HEK293T (cell line): ENCODE measurements at regions not wholly inside any gene's neighbourhood (a gene's known extent, or its start where the extent isn't known, plus 50 kb on each side); places are given as distances from the start of the nearest gene placed in this dataset.

ENCODE experiments used
- CTCF ChIA-PET: fragments of 350-600 bp; formaldehyde crosslinking; extraction: SDS; loops from one replicate; lab custom pipeline; 2021; ENCODE audit warnings: antibody characterized with exemption, inconsistent platforms; lab: Yijun Ruan, JAX
- POLR2A ChIA-PET: fragments of 350-600 bp; formaldehyde crosslinking; extraction: SDS; loops from one replicate; lab custom pipeline; 2020; ENCODE audit warnings: antibody characterized with exemption, inconsistent platforms; lab: Yijun Ruan, JAX
- DNase-seq: peaks from one replicate; pipeline ENCODE4 v3.0.0; 2012; ENCODE audit warnings: mixed read lengths; ENCODE audit errors: extremely low spot score
- ARNT ChIP-seq: fragments of 450-650 bp; IDR thresholded peaks from 2 replicates; pipeline ENCODE4 v1.6.1; 2017; ENCODE audit warnings: mild to moderate bottlenecking
- BHLHE40 ChIP-seq: fragments of 450-650 bp; IDR thresholded peaks from 2 replicates; pipeline ENCODE4 v1.6.1; 2016; ENCODE audit warnings: mild to moderate bottlenecking, moderate library complexity, borderline replicate concordance
- CTBP1 ChIP-seq: fragments of 450-650 bp; IDR thresholded peaks from 2 replicates; pipeline ENCODE4 v1.6.1; 2016; ENCODE audit warnings: borderline replicate concordance
- ELF4 ChIP-seq: fragments of 450-650 bp; IDR thresholded peaks from 2 replicates; pipeline ENCODE4 v1.6.1; 2017; ENCODE audit warnings: antibody characterized with exemption
- FOXA1 ChIP-seq: fragments of 450-650 bp; IDR thresholded peaks from 2 replicates; pipeline ENCODE4 v1.6.1; 2016; ENCODE audit warnings: mild to moderate bottlenecking
- FOXK2 ChIP-seq: fragments of 450-650 bp; IDR thresholded peaks from 2 replicates; pipeline ENCODE4 v1.6.1; 2016; ENCODE audit warnings: mild to moderate bottlenecking
- FOXM1 ChIP-seq: fragments of 450-650 bp; IDR thresholded peaks from 2 replicates; pipeline ENCODE4 v1.6.1; 2017; ENCODE audit warnings: mild to moderate bottlenecking, borderline replicate concordance
- HDGF ChIP-seq: fragments of 450-650 bp; IDR thresholded peaks from 2 replicates; pipeline ENCODE4 v1.6.1; 2017; ENCODE audit warnings: antibody characterized with exemption, borderline replicate concordance
- L3MBTL2 ChIP-seq: fragments of 450-650 bp; conservative IDR thresholded peaks from 2 replicates; pipeline ENCODE4 v1.6.1; 2016; ENCODE audit warnings: mild to moderate bottlenecking
- LEF1 ChIP-seq: fragments of 450-650 bp; IDR thresholded peaks from 2 replicates; pipeline ENCODE4 v1.6.1; 2017; ENCODE audit warnings: mild to moderate bottlenecking, borderline replicate concordance
- NFRKB ChIP-seq: fragments of 450-650 bp; IDR thresholded peaks from 2 replicates; pipeline ENCODE4 v1.6.1; 2016; ENCODE audit warnings: mild to moderate bottlenecking, moderate library complexity
- SP1 ChIP-seq: fragments of 450-650 bp; IDR thresholded peaks from 2 replicates; pipeline ENCODE4 v1.6.1; 2017
- SUZ12 ChIP-seq: fragments of 450-650 bp; IDR thresholded peaks from 2 replicates; pipeline ENCODE4 v1.6.1; 2016; ENCODE audit warnings: mild to moderate bottlenecking
- TARDBP ChIP-seq: fragments of 450-650 bp; IDR thresholded peaks from 2 replicates; pipeline ENCODE4 v1.6.1; 2016
- ZNF384 ChIP-seq: fragments of 450-650 bp; IDR thresholded peaks from 2 replicates; pipeline ENCODE4 v1.6.1; 2016
- TF ChIP-seq, protein P1 (sequence below): fragments of 450-650 bp; IDR thresholded peaks from 2 replicates; pipeline ENCODE4 v1.6.1; 2016

DNA sequence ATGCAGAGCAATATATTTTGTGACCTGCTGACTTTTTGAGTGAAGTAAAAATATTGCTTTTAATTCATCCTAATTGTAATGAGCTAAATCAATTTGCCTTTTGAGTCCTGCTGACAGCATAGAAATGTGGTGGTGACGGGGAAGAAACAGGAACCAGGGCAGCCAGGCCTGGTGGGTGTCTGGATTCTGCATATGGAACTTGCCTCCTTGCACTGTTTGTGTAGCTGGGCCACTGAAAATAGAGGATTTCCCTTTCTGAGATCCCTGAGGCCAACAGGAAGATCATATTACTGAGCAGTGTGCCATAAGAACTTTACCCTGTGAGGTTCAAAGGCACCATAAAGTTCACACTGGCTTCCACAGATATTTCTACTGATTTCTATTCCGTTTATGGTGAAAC, 488.4 kb upstream of the AKR1E2 start:
- TF ChIP-seq BHLHE40 (no peak), NFRKB (no peak), ZNF384 (no peak), FOXM1 (no peak), SP1 (no peak)
- no peak for DNase-seq
- ChIA-PET CTCF (no interaction called here), POLR2A (no interaction called here)

DNA sequence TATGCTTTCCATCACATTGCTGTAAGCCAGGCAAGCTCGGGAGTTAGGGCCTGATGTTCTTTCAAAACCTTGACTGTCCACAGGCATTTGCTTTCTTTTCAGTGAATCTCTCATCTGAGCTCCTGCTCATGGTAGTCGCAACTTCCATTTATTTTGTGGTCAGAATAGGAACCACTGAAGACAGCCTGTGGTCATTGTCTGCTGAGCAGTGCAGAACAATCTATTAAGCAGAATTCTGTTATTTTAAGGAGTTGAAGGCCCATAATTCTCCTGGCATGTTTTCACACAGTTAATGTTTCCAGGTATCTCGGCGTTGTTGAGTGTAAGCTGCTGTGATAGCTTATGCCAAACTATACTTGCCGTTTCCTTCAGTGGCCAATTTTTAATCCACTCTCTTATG, 491.1 kb upstream of the AKR1E2 start:
- DNase-seq: no peak
- no peak for TF ChIP-seq FOXK2
- TF ChIP-seq ARNT: no peak
- no peak for TF ChIP-seq BHLHE40
- no peak for TF ChIP-seq SP1
- no peak for TF ChIP-seq CTBP1
- TF ChIP-seq, protein P1, sequence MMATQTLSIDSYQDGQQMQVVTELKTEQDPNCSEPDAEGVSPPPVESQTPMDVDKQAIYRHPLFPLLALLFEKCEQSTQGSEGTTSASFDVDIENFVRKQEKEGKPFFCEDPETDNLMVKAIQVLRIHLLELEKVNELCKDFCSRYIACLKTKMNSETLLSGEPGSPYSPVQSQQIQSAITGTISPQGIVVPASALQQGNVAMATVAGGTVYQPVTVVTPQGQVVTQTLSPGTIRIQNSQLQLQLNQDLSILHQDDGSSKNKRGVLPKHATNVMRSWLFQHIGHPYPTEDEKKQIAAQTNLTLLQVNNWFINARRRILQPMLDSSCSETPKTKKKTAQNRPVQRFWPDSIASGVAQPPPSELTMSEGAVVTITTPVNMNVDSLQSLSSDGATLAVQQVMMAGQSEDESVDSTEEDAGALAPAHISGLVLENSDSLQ: no peak
- no peak for TF ChIP-seq TARDBP
- no peak for TF ChIP-seq FOXM1
- no peak for TF ChIP-seq FOXA1
- TF ChIP-seq L3MBTL2: no peak
- TF ChIP-seq ZNF384: no peak
- POLR2A ChIA-PET: no interaction called here
- CTCF ChIA-PET: no interaction called here

DNA sequence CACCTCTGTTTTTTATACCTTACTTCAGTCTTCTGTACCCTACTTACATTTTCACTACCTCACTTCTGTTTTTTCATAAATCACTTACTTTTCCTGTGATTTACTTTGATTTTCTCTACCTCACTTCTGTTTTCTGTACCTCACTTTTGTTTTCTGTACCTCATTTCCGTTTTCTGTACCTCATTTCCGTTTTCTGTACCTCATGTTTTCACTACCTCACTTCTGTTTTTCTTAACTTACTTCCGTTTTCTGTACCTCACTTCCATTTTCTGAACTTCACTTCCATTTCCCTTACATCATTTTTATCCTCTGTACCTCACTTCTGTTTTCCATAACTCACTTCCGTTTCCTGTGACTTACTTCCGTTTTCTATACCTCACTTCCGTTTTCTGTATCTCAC, 492.0 kb upstream of the AKR1E2 start:
- POLR2A ChIA-PET: no interaction called here
- CTCF ChIA-PET: no interaction called here
- no peak for TF ChIP-seq ELF4
- no peak for DNase-seq

- ChIA-PET POLR2A (no interaction called here), CTCF (no interaction called here)
- no peak for TF ChIP-seq FOXA1
- TF ChIP-seq CTBP1: no peak
- no peak for TF ChIP-seq FOXK2
- no peak for TF ChIP-seq ELF4
- no peak for TF ChIP-seq SUZ12
- TF ChIP-seq, protein P1: no peak
- TF ChIP-seq FOXM1: no peak
- TF ChIP-seq BHLHE40: no peak
- TF ChIP-seq LEF1: no peak
- no peak for TF ChIP-seq ARNT
- no peak for TF ChIP-seq SP1
- TF ChIP-seq NFRKB: no peak
- TF ChIP-seq TARDBP: no peak
- no peak for DNase-seq
Observed at GRCh38 chr10:4333459-4333894, 492.5 kb upstream of the AKR1E2 start.

GRCh38 chr10:4332764-4333458, 493.1 kb upstream of the AKR1E2 start:
- DNase-seq: no peak
- ChIA-PET CTCF (no interaction called here), POLR2A (no interaction called here)
- TF ChIP-seq FOXK2: no peak
- no peak for TF ChIP-seq NFRKB
- no peak for TF ChIP-seq BHLHE40
- TF ChIP-seq SUZ12: no peak
- TF ChIP-seq TARDBP: no peak
- no peak for TF ChIP-seq LEF1
- no peak for TF ChIP-seq HDGF
- TF ChIP-seq L3MBTL2: no peak
- TF ChIP-seq CTBP1: no peak
- TF ChIP-seq FOXA1: no peak
- no peak for TF ChIP-seq ELF4
- no peak for TF ChIP-seq ZNF384
- TF ChIP-seq ARNT: no peak
- TF ChIP-seq, protein P1: no peak
- no peak for TF ChIP-seq SP1
- TF ChIP-seq FOXM1: no peak

- TF ChIP-seq CTBP1: no peak
- TF ChIP-seq ARNT: no peak
- no peak for TF ChIP-seq TARDBP
- no peak for TF ChIP-seq LEF1
- no peak for TF ChIP-seq NFRKB
- TF ChIP-seq FOXM1: no peak
- DNase-seq: no peak
- ChIA-PET POLR2A (no interaction called here), CTCF (no interaction called here)
Observed at GRCh38 chr10:4331150-4331549, 494.9 kb upstream of the AKR1E2 start.

DNA sequence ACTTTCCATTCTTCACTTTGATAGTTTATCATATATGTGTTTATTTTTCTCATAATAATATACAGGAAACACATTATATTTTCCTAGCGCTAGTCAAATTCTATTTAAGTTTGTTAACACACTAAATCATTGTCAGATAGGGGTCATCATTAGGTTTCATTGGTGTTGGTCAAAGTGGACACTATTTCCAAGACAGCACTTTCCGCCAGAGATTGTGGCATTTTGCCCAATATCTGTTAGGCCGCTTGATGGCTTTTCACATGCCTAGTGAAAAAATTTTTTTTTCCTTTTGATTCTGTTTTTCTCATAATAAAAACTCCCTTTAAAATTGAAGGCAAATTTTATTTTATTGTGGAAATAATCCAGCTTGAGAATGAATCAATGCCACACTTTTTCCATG, 495.4 kb upstream of the AKR1E2 start:
- POLR2A ChIA-PET: no interaction called here
- DNase-seq: no peak
- TF ChIP-seq TARDBP (no peak), SUZ12 (no peak), FOXA1 (no peak), FOXM1 (no peak), ZNF384 (no peak), ARNT (no peak), ELF4 (no peak), FOXK2 (no peak), CTBP1 (no peak)
- TF ChIP-seq, protein P1: no peak
- CTCF ChIA-PET: no interaction called here
